Hepatocyte (in vitro differentiated cells): ENCODE measurements at regions not wholly inside any gene's neighbourhood (a gene's known extent, or its start where the extent isn't known, plus 50 kb on each side); places are given as distances from the start of the nearest gene placed in this dataset.

ENCODE experiments used
- CTCF ChIP-seq: fragments of 200-600 bp; sonication (generic); IDR thresholded peaks from 2 replicates; pipeline ENCODE4 v1.5.1; 2016; ENCODE audit warnings: antibody characterized with exemption, mild to moderate bottlenecking; ENCODE audit not compliant: poor library complexity
- EZH2 ChIP-seq: fragments of 200-600 bp; sonication (generic); IDR thresholded peaks from 2 replicates; pipeline ENCODE4 v1.6.1; 2016; ENCODE audit warnings: antibody characterized with exemption, mild to moderate bottlenecking, borderline replicate concordance
- EZH2phosphoT487 ChIP-seq: fragments of 200-600 bp; sonication (generic); IDR thresholded peaks from one replicate; pipeline ENCODE4 v1.6.1; 2018; ENCODE audit warnings: antibody characterized with exemption, mild to moderate bottlenecking, low read depth, moderate library complexity; ENCODE audit not compliant: unreplicated experiment, severe bottlenecking

DNA sequence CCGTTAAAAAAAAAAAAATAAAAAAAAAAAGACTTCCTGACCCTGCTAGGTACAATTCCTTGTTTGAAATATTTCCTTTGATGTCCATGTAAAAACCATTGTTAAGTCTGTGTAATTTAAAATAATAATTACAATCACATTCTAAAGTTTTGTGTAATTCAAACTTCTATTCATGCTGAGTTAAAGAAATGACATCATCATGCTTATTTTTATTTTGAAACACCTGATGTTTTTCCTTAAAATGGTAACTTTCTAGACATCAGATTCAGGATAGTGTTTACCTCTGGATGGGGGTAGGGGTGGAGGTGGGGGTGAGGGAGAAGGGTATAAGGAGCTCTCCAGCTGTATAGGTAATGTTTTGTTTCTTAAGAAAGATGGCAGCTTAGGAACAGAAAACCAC lies 92.8 kb downstream of the ADCYAP1 start:
- no peak for TF ChIP-seq CTCF
- TF ChIP-seq EZH2, result no peak
- TF ChIP-seq EZH2phosphoT487, result no peak
